Endothelial cell of umbilical vein (primary cell): ENCODE measurements at regions not wholly inside any gene's neighbourhood (a gene's known extent, or its start where the extent isn't known, plus 50 kb on each side); places are given as distances from the start of the nearest gene placed in this dataset.

ENCODE experiments used
- BruUV-seq: library from RNA; stranded (reverse); fragments of 400-500 nt; replicated peaks from 2 replicates; lab custom pipeline; 2021; lab: Mats Ljungman, UMichigan
- CTCF ChIA-PET: fragments of 300-600, 350-600 bp; sonication (Branson Sonifier 250); formaldehyde crosslinking; loops from one replicate; lab custom pipeline; 2021; ENCODE audit warnings: antibody characterized with exemption, inconsistent platforms; lab: Charles Lee
- POLR2A ChIA-PET: fragments of 300-600, 350-600 bp; sonication (Branson Sonifier 250); formaldehyde crosslinking; loops from one replicate; lab custom pipeline; 2021; ENCODE audit warnings: antibody characterized with exemption, inconsistent platforms; lab: Charles Lee
- DNase-seq: peaks from one replicate; pipeline ENCODE4 v3.0.0-alpha.2; 2011; ENCODE audit warnings: low read depth, low spot score
- FAIRE-seq: peaks from 2 replicates; lab custom pipeline; 2011; peaks lifted over from hg19 to GRCh38; lab: Jason Lieb, UNC
- H2AFZ ChIP-seq: 2 replicates; pipeline ENCODE4 v1.6.0; 2012; ENCODE audit warnings: low read depth, low read length, control low read depth, inconsistent platforms
- H3K27ac ChIP-seq: 2 replicates; pipeline ENCODE4 v1.5.1; 2011; ENCODE audit warnings: low read depth, mild to moderate bottlenecking, control low read depth, low read length, moderate library complexity; ENCODE audit not compliant: insufficient read depth
- H3K27me3 ChIP-seq, 2 experiments: 2 replicates each; pipeline versions ENCODE4 v1.6.0 to v1.6.1; 2011; ENCODE audit warnings: low read length in 2 of 2, mixed read lengths in 1 of 2; ENCODE audit not compliant: control insufficient read depth in 2 of 2, insufficient read depth in 2 of 2
- H3K36me3 ChIP-seq, 2 experiments: 2 replicates in 1 of 2; 3 replicates in 1 of 2; pipeline ENCODE4 v1.5.1; 2011; ENCODE audit warnings: low read length in 2 of 2, mild to moderate bottlenecking in 1 of 2, moderate library complexity in 1 of 2; ENCODE audit not compliant: control insufficient read depth in 2 of 2, insufficient read depth in 2 of 2; ENCODE audit errors: extremely low read depth in 1 of 2
- H3K4me1 ChIP-seq: 3 replicates; pipeline ENCODE4 v1.5.1; 2011; ENCODE audit warnings: mild to moderate bottlenecking, low read length; ENCODE audit not compliant: control insufficient read depth, insufficient read depth; ENCODE audit errors: extremely low read depth
- H3K4me2 ChIP-seq: 2 replicates; pipeline ENCODE4 v1.6.1; 2011; ENCODE audit warnings: low read length, control low read depth, mixed read lengths; ENCODE audit not compliant: insufficient read depth
- H3K4me3 ChIP-seq, 3 experiments: fragments of 200-600 bp in 1 of 3; sonication (generic), shearing (Covaris generic) in 1 of 3; replicated peaks in 1 of 3; 2 replicates each; pipeline ENCODE4 v1.5.1; 2011 to 2016; ENCODE audit warnings: control low read depth in 3 of 3, low read length in 3 of 3, mild to moderate bottlenecking in 2 of 3, inconsistent platforms in 1 of 3, low read depth in 1 of 3, moderate library complexity in 1 of 3; ENCODE audit not compliant: insufficient read depth in 1 of 3
- H3K79me2 ChIP-seq: 2 replicates; pipeline ENCODE4 v1.6.0; 2012; ENCODE audit warnings: low read length, inconsistent platforms; ENCODE audit not compliant: control insufficient read depth, insufficient read depth
- H3K9ac ChIP-seq: replicated peaks from 2 replicates; pipeline ENCODE3; 2011; ENCODE audit warnings: low read length, control low read depth; ENCODE audit not compliant: insufficient read depth; ENCODE audit errors: extremely low read depth
- H3K9me1 ChIP-seq: replicated peaks from 3 replicates; pipeline ENCODE4 v1.6.0; 2011; ENCODE audit warnings: mild to moderate bottlenecking, low read length; ENCODE audit not compliant: control insufficient read depth, insufficient read depth; ENCODE audit errors: extremely low read depth
- H3K9me3 ChIP-seq: replicated peaks from 2 replicates; pipeline ENCODE4 v1.5.1; 2012; ENCODE audit warnings: low read length, inconsistent platforms; ENCODE audit not compliant: control insufficient read depth, insufficient read depth
- H4K20me1 ChIP-seq: replicated peaks from 2 replicates; pipeline ENCODE3; 2011; ENCODE audit warnings: mild to moderate bottlenecking, low read length; ENCODE audit not compliant: control insufficient read depth, insufficient read depth; ENCODE audit errors: extremely low read depth
- EZH2 ChIP-seq: IDR thresholded peaks from 2 replicates; pipeline ENCODE4 v1.6.1; 2012; ENCODE audit warnings: borderline replicate concordance, low read depth, mild to moderate bottlenecking, moderate library complexity, low read length, inconsistent platforms; ENCODE audit not compliant: severe bottlenecking
- FOS ChIP-seq: IDR thresholded peaks from 2 replicates; pipeline ENCODE4 v1.6.1; 2011; ENCODE audit warnings: mild to moderate bottlenecking, low read length, moderate library complexity, borderline replicate concordance; ENCODE audit not compliant: insufficient read depth
- GATA2 ChIP-seq: IDR thresholded peaks from 2 replicates; pipeline ENCODE4 v1.7.0; 2011; ENCODE audit warnings: low read depth, mild to moderate bottlenecking, moderate library complexity, mixed read lengths, low read length; ENCODE audit not compliant: insufficient read length, insufficient read depth
- JUN ChIP-seq: IDR thresholded peaks from 2 replicates; pipeline ENCODE4 v1.6.1; 2011; ENCODE audit warnings: borderline replicate concordance, low read depth; ENCODE audit not compliant: insufficient read length, insufficient read depth
- MYC ChIP-seq: IDR thresholded peaks from one replicate; pipeline ENCODE4 v1.6.1; 2011; ENCODE audit warnings: mild to moderate bottlenecking, low read depth, low read length
- POLR2A ChIP-seq: IDR thresholded peaks from 2 replicates; pipeline ENCODE4 v1.6.1; 2012; ENCODE audit warnings: low read depth, mild to moderate bottlenecking, control low read depth, low read length
- POLR2AphosphoS5 ChIP-seq: IDR thresholded peaks from 2 replicates; pipeline ENCODE4 v1.6.1; 2012; ENCODE audit warnings: low read depth, mild to moderate bottlenecking, control low read depth, low read length, moderate library complexity; ENCODE audit not compliant: insufficient read depth
- dilution Hi-C: fragments of 300-500 bp; cut with MboI; formaldehyde crosslinking; loops from one replicate; pipeline ENCODE4 v1.15.0; 2019; ENCODE audit warnings: low sequenced_read_pairs; ENCODE audit not compliant: extremely low pct_ligation_motif_present
- intact Hi-C: fragments of 100-400 bp; cut with micrococcal nuclease; formaldehyde crosslinking; loops from one replicate; pipeline ENCODE4 v1.10.0; 2022
- TF ChIP-seq, protein P1 (sequence below): IDR thresholded peaks from 2 replicates; pipeline ENCODE4 v1.6.1; 2011; ENCODE audit not compliant: insufficient read depth, insufficient read length
- TF ChIP-seq, protein P2 (sequence below), 2 donors: IDR thresholded peaks; 1 replicate in 1 of 2; 2 replicates in 1 of 2; pipeline ENCODE4 v1.5.1; 2011; ENCODE audit warnings: low read length in 2 of 2, mild to moderate bottlenecking in 2 of 2, moderate library complexity in 2 of 2, control low read depth in 1 of 2, inconsistent platforms in 1 of 2, low read depth in 1 of 2; ENCODE audit not compliant: insufficient read depth in 1 of 2; ENCODE audit errors: extremely low read depth in 1 of 2

DNA sequence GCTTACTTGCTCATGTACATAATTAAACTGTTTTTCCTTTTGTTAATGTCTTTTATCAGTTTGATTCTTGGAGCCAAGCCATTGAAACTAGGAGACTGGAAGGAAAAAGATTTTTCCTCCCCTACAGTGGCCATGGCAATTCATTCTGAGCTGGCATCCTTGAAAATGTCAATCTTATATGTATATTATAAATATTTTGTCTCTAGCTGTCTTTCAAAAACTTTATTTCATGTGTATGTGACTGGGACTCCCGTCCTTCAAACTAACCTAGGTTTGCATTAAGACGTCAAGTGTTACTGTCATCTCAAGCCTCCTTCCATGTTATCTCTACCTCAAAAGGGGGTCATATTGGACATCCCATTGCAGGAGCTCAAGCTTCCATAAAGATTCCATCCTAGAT is 280.4 kb downstream of the HRH4 start:
- ChIA-PET POLR2A (no interaction called here), CTCF (interaction anchor here (1.7 to 1.9 kb wide), 2 partner anchors 12 to 14 kb away, joined by 6 to 7 read pairs; no protein-coding TSS in a partner anchor)
- Histone ChIP-seq H3K4me3 (no peak overlapping the region), H3K36me3 (no peaks in the 10 kb centered on the region), H3K4me2 (no peak overlapping the region), H3K27me3 (peaks cover 5 to 7% of the 10 kb centered on the region in 2 experiments), H2AFZ (no peak overlapping the region), H3K79me2 (no peaks in the 10 kb centered on the region), H3K9me1 (no peaks in the 10 kb centered on the region), H3K27ac (no peak overlapping the region), H3K9ac (no peak overlapping the region), H3K9me3 (no peaks in the 10 kb centered on the region), H3K4me1 (no peaks in the 10 kb centered on the region), H4K20me1 (no peaks in the 10 kb centered on the region)
- BruUV-seq, result no TSS peak
- DNase-seq, result no peak
- intact Hi-C loops (loop anchor here (5.0 kb wide), 1 partner anchor 611 kb away; the partner anchor contains the start of gene ZNF521), dilution Hi-C loops (no loop called here)
- TF ChIP-seq GATA2, result no peak
- TF ChIP-seq, protein P1, sequence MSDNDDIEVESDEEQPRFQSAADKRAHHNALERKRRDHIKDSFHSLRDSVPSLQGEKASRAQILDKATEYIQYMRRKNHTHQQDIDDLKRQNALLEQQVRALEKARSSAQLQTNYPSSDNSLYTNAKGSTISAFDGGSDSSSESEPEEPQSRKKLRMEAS, result no peak
- TF ChIP-seq POLR2A, result no peak
- no peak for TF ChIP-seq POLR2AphosphoS5
- no peak for TF ChIP-seq MYC
- TF ChIP-seq EZH2, result no peak
- TF ChIP-seq FOS, result no peak
- no peak for TF ChIP-seq JUN
- TF ChIP-seq, protein P2, sequence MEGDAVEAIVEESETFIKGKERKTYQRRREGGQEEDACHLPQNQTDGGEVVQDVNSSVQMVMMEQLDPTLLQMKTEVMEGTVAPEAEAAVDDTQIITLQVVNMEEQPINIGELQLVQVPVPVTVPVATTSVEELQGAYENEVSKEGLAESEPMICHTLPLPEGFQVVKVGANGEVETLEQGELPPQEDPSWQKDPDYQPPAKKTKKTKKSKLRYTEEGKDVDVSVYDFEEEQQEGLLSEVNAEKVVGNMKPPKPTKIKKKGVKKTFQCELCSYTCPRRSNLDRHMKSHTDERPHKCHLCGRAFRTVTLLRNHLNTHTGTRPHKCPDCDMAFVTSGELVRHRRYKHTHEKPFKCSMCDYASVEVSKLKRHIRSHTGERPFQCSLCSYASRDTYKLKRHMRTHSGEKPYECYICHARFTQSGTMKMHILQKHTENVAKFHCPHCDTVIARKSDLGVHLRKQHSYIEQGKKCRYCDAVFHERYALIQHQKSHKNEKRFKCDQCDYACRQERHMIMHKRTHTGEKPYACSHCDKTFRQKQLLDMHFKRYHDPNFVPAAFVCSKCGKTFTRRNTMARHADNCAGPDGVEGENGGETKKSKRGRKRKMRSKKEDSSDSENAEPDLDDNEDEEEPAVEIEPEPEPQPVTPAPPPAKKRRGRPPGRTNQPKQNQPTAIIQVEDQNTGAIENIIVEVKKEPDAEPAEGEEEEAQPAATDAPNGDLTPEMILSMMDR (IDR thresholded peaks at IDR 0.05; ENCODE audit: extremely low read depth in 1 of 2, insufficient read depth in 1 of 2, low read depth in 1 of 2, low read length in 2 of 2), result no peak
- FAIRE-seq, result no peak
